ENCODE measurements at regions not wholly inside any gene's neighbourhood (a gene's known extent, or its start where the extent isn't known, plus 50 kb on each side); places are given as distances from the start of the nearest gene placed in this dataset.

DNA sequence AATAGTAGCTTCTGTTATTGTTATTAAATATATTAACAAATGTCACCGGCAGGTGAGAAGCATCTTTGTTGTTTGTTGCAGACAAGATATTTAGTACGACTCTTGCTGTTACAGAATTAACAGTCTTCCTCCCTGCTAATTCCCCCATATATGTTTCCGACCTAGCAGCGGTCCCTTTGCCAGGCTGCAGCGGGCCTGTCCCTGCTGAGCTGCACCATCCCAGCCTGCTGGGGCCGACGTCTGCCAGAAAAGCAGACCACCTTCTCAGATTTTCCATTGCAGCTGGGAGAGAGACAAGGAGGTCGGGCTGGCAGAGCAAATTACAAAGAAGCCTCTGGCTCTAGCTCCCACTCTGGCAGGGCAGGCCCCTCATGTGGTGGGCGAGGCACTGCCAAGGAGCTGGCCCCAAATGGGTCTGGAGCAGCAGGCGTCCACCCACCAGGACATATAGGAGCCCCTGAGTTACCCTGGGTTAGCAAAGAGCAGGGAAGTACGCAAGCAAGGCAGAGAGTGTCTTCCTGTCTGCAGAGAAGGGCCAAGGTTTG is 142.7 kb downstream of the FOXD2 start:
- DNase-seq: no peak
- Histone ChIP-seq H3K9me3 (ENCODE audit: control insufficient read depth, low read length) (no peaks in the 10 kb centered on the region), H3K36me3 (ENCODE audit: control insufficient read depth, insufficient read depth, low read length) (no peaks in the 10 kb centered on the region), H3K27ac (ENCODE audit: insufficient read depth, low read length, poor library complexity, severe bottlenecking) (no peak overlapping the region), H3K4me3 (ENCODE audit: insufficient read depth, low read depth, low read length, poor library complexity, severe bottlenecking) (no peak overlapping the region), H3K4me1 (ENCODE audit: control insufficient read depth, insufficient read depth, low read length, poor library complexity, severe bottlenecking) (no peaks in the 10 kb centered on the region), H3K27me3 (replicated peaks; ENCODE audit: control insufficient read depth, insufficient read depth, low read length, poor library complexity, severe bottlenecking) (peaks cover 4% of the 10 kb centered on the region)

DNA sequence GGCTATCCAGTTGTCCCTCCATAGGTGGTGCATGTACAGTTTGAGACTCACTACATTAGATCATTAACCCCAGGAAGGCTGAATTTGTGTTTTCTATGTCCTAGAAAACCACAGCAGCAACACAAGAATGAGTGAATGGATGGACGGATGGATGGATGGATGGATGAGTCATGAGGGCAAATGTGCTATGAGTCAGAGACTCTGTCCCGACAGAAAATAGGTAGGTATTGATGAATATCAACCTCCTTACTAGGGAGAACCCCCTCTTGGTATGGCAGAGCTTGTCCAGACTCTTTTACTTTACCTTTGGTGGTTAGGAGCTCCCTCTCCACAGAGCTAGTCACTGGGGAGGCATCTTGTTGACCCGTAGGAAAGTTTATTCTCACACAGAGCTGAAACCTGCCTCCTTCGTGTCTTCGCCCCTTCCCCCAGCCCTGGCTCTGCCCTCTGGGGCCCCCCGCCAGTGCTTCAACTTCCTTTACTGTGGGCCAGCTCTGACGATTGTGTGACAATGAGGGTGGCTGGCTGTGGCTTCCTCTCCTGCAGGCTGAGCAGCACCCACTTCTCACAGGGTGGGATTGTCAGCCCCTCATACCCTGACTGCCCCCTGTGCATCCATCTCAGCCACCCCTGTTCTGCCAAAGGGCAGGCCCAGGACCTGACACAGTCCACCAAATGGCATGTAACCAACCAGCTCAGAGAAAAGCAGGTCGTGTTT is 145.2 kb downstream of the FOXD2 start:
- Histone ChIP-seq H3K4me1 (ENCODE audit: control insufficient read depth, insufficient read depth, low read length, poor library complexity, severe bottlenecking) (no peaks in the 10 kb centered on the region), H3K27ac (ENCODE audit: insufficient read depth, low read length, poor library complexity, severe bottlenecking) (no peak overlapping the region), H3K4me3 (ENCODE audit: insufficient read depth, low read depth, low read length, poor library complexity, severe bottlenecking) (no peak overlapping the region), H3K27me3 (replicated peaks; ENCODE audit: control insufficient read depth, insufficient read depth, low read length, poor library complexity, severe bottlenecking) (no peaks in the 10 kb centered on the region), H3K36me3 (ENCODE audit: control insufficient read depth, insufficient read depth, low read length) (no peaks in the 10 kb centered on the region), H3K9me3 (ENCODE audit: control insufficient read depth, low read length) (no peaks in the 10 kb centered on the region)
- DNase-seq: no peak

DNA sequence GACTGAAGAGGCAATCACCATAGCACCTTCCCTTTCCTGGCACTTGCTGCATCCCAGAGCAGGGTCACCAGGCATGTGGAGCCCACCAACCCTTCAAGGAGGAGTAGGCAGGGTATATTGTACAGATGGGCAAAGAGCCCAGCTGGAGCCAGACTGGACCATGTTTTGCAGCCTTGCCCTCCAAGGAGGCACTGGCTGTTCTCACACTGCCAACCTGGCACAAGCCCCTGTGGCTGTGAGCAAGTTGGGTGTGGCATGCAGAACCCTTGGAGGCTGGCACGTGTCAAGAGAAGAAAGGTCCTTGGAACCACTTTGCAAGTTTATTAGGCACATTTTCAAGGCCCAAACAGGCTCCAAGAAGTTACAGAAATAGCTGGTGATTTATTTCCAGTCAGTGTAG is 146.4 kb downstream of the FOXD2 start:
- H3K27ac ChIP-seq (ENCODE audit: insufficient read depth, low read length, poor library complexity, severe bottlenecking): no peak overlapping the region
- H3K27me3 ChIP-seq (replicated peaks; ENCODE audit: control insufficient read depth, insufficient read depth, low read length, poor library complexity, severe bottlenecking): no peaks in the 10 kb centered on the region
- no peak overlapping the region for H3K4me3 ChIP-seq (ENCODE audit: insufficient read depth, low read depth, low read length, poor library complexity, severe bottlenecking)

DNA sequence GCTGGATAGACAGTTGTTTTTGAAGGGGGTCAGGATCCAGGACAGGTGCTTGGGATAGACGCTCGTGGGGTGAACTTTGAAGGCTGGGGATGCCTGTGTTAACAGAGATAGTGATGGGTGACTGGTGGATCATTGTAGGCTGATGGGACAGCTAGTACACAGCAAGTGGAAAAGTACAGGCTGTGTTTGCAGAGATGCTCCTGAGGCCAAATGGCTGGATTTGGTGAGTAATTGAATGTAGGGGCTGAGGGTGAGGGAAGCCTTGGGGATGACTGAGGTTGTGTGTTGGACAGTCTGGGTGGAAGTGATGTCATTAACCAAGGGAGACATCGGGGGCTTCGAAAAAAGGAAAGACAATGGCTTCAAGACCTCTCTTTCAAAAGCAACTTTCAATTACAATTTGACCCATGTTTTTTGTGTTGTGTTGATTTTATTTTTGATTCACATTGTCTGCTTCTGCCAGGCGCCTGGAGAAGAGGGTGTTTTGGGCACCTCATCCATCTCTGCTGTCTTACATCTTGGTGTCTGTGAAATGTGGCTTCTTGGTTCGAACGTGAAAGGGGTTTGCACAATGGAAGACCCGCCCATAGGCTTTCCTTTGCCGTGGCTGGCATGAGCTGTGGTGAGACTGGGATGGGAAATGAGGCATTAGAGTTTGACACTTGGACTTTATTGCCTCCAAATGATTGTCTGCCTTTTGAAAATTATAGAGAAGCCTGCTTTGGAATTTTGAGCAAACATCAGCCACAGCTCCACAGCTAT is 147.5 kb downstream of the FOXD2 start:
- Histone ChIP-seq H3K4me3 (ENCODE audit: insufficient read depth, low read depth, low read length, poor library complexity, severe bottlenecking) (no peak overlapping the region), H3K27ac (ENCODE audit: insufficient read depth, low read length, poor library complexity, severe bottlenecking) (no peak overlapping the region), H3K36me3 (ENCODE audit: control insufficient read depth, insufficient read depth, low read length) (no peaks in the 10 kb centered on the region), H3K4me1 (ENCODE audit: control insufficient read depth, insufficient read depth, low read length, poor library complexity, severe bottlenecking) (no peaks in the 10 kb centered on the region), H3K27me3 (replicated peaks; ENCODE audit: control insufficient read depth, insufficient read depth, low read length, poor library complexity, severe bottlenecking) (no peaks in the 10 kb centered on the region), H3K9me3 (ENCODE audit: control insufficient read depth, low read length) (no peaks in the 10 kb centered on the region)
- no peak for DNase-seq

More for the DNA sequence above, 146.4 kb downstream of the FOXD2 start:
- H3K9me3 ChIP-seq (ENCODE audit: control insufficient read depth, low read length): no peaks in the 10 kb centered on the region
- no peak for DNase-seq
- no peaks in the 10 kb centered on the region for H3K36me3 ChIP-seq (ENCODE audit: control insufficient read depth, insufficient read depth, low read length)
- H3K4me1 ChIP-seq (ENCODE audit: control insufficient read depth, insufficient read depth, low read length, poor library complexity, severe bottlenecking): no peaks in the 10 kb centered on the region

DNA sequence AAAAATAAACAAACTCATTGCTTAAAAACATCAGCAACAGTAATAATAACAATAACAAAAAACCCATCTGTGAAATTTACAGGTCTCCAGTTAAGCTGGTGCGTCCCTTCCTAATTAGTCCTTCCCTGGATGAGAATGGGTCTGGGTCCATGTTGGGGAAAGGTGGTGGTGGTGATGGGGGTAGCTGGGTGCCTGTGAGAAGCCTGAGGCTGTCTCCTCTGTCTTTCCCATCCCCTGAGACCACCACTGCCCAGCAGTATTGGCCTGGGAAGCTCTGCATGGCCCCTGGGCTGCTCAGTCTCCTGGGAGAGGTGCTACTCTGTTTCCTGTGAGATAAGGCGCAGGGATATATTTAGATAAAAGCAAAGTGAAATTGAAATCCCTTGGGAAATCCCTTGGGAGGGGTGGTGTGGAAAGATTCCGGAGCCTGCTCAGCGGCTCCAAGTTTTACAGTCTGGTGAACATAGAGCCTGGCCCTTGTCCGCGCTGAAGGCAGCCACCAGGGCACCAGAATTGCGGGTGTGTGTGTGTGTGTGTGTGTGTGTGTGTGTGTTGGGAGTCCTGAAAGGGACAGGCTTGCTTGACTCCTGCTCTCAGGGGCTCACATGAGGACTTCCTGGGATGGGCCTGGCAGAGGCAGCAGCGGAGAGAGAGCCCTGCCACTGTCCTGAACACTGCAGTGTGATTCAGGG is 150.2 kb downstream of the FOXD2 start:
- no peak for DNase-seq
- H3K36me3 ChIP-seq (ENCODE audit: control insufficient read depth, insufficient read depth, low read length): no peaks in the 10 kb centered on the region
- peaks cover 5% of the 10 kb centered on the region for H3K27me3 ChIP-seq (replicated peaks; ENCODE audit: control insufficient read depth, insufficient read depth, low read length, poor library complexity, severe bottlenecking)
- no peaks in the 10 kb centered on the region for H3K9me3 ChIP-seq (ENCODE audit: control insufficient read depth, low read length)
- no peaks in the 10 kb centered on the region for H3K4me1 ChIP-seq (ENCODE audit: control insufficient read depth, insufficient read depth, low read length, poor library complexity, severe bottlenecking)
- no peak overlapping the region for H3K4me3 ChIP-seq (ENCODE audit: insufficient read depth, low read depth, low read length, poor library complexity, severe bottlenecking)
- no peak overlapping the region for H3K27ac ChIP-seq (ENCODE audit: insufficient read depth, low read length, poor library complexity, severe bottlenecking)

DNA sequence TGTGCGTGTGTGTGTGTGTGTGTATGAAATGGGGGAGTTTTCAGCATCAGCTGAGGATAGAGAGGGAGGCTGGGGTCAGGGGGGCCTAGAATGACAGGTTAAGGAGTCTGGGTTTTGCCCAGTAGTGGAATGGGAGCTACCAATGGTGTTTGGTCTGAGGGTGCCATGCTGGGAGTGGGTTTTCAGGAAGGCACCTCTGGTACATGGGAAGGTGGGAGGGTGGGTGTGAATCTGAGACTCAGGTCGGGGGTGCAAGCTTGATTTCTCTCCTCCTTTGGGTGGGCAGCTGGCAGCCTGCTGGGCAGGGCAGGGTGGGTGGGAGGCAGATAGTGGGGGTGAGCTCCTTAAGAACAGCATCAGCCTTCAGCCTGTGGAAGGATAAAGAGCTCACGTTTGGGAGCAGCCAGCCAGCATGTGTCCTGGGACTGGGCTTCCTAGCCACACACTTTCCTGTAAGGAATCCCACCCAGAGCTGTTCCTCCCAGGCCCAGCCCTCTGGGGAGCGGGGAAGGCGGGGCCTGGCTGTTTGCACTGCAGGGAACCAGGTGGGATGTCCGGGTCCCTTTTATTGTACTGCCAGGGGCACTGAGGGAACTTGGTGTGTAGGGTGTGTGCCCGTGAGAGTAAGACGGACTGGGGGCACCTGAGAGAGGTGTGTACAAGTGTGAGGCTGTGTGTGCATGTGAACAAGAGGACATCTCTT is 152.8 kb downstream of the FOXD2 start:
- H3K27ac ChIP-seq (ENCODE audit: insufficient read depth, low read length, poor library complexity, severe bottlenecking): no peak overlapping the region
- peaks cover 16% of the 10 kb centered on the region for H3K27me3 ChIP-seq (replicated peaks; ENCODE audit: control insufficient read depth, insufficient read depth, low read length, poor library complexity, severe bottlenecking)
- DNase-seq: no peak
- no peaks in the 10 kb centered on the region for H3K9me3 ChIP-seq (ENCODE audit: control insufficient read depth, low read length)
- no peaks in the 10 kb centered on the region for H3K4me1 ChIP-seq (ENCODE audit: control insufficient read depth, insufficient read depth, low read length, poor library complexity, severe bottlenecking)
- no peaks in the 10 kb centered on the region for H3K36me3 ChIP-seq (ENCODE audit: control insufficient read depth, insufficient read depth, low read length)
- no peak overlapping the region for H3K4me3 ChIP-seq (ENCODE audit: insufficient read depth, low read depth, low read length, poor library complexity, severe bottlenecking)

DNA sequence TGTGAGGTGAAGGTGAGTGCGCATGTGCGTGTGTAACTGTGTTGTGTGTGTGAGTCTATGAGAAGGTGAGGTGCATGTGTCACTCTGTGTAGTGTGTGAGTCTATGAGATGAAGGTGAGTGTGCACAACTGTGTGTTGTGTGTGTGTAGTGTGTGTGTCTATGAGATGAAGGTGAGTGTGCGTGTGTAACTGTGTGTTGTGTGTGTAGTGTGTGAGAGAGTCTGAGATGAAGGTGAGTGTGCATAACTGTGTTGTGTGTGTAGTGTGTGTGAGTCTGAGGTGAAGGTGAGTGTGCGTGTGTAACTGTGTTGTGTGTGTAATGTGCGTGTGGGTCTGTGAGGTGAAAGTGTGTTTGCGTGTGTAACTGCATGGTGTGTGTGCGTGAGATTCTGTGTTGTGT is 154.0 kb downstream of the FOXD2 start:
- no peak overlapping the region for H3K27ac ChIP-seq (ENCODE audit: insufficient read depth, low read length, poor library complexity, severe bottlenecking)
- DNase-seq: no peak
- no peaks in the 10 kb centered on the region for H3K9me3 ChIP-seq (ENCODE audit: control insufficient read depth, low read length)
- no peaks in the 10 kb centered on the region for H3K36me3 ChIP-seq (ENCODE audit: control insufficient read depth, insufficient read depth, low read length)
- H3K27me3 ChIP-seq (replicated peaks; ENCODE audit: control insufficient read depth, insufficient read depth, low read length, poor library complexity, severe bottlenecking): peaks cover 16% of the 10 kb centered on the region
- H3K4me1 ChIP-seq (ENCODE audit: control insufficient read depth, insufficient read depth, low read length, poor library complexity, severe bottlenecking): no peaks in the 10 kb centered on the region
- no peak overlapping the region for H3K4me3 ChIP-seq (ENCODE audit: insufficient read depth, low read depth, low read length, poor library complexity, severe bottlenecking)

DNA sequence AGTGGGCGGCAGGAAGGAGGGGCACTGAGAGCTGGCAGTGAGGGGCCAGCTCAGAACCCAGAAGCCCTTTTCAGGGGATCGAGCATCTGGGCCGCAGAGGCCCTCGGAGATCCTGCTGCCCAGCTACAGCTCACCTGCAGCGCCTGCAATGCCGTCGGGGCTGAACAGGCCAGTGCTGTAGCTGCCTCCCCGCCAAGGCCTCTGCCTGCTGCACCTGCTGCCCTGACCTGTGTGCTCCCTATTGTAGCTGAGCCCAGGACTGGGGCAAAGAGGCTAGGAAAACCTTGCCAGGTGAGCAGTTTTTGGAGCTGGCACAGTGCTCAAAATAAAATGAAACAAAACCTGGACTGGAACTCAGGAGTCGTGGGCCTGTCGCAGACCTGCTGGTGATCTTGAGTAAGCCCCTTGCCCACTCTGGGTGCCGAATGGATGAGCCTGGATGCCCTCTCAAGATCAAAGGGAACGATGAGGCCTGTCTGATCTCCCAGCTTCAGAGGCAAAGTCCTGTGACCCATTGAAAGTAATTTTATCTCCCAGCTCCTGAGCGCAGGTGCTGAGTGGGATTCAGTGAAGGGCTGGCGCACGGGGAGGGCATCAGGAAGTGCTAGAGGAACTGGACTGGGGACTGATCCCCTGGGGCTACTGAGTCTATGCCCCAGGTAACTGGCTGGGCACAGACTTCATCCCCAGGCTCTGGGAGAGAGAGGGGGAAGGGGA is 154.6 kb downstream of the FOXD2 start:
- H3K27ac ChIP-seq (ENCODE audit: insufficient read depth, low read length, poor library complexity, severe bottlenecking): no peak overlapping the region
- no peaks in the 10 kb centered on the region for H3K4me1 ChIP-seq (ENCODE audit: control insufficient read depth, insufficient read depth, low read length, poor library complexity, severe bottlenecking)
- no peaks in the 10 kb centered on the region for H3K36me3 ChIP-seq (ENCODE audit: control insufficient read depth, insufficient read depth, low read length)
- no peaks in the 10 kb centered on the region for H3K9me3 ChIP-seq (ENCODE audit: control insufficient read depth, low read length)
- no peak overlapping the region for H3K4me3 ChIP-seq (ENCODE audit: insufficient read depth, low read depth, low read length, poor library complexity, severe bottlenecking)
- DNase-seq: no peak
- peaks cover 16% of the 10 kb centered on the region for H3K27me3 ChIP-seq (replicated peaks; ENCODE audit: control insufficient read depth, insufficient read depth, low read length, poor library complexity, severe bottlenecking)

DNA sequence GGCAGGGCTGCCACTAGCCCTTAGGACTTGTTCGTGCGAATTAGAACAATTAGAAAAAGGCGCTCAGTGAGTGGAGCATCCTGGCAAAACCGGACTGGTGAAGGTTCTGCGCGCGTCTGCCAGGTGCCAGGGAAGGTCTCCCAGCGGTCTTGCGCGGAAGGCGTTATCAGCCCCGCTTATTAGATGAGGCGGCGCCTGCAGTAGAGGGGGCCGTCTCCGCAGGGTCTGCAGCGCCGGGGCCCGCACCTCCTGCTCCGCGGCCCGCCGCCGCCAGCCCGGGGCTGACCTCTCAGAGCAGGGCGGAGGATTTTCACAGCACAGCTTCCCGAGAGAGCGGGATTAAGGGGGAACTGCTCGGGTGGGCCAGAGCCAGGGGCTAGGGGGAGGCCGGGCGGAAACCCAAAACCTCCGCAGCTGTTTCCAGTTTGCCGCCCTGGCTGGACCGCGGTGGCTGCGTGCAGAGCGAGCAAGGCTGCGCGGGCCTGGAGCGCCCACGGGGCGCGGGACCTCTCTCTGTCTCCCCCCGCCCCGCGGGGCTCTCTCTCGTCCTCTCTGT is 155.2 kb downstream of the FOXD2 start:
- Histone ChIP-seq H3K27ac (ENCODE audit: insufficient read depth, low read length, poor library complexity, severe bottlenecking) (no peak overlapping the region), H3K4me3 (ENCODE audit: insufficient read depth, low read depth, low read length, poor library complexity, severe bottlenecking) (no peak overlapping the region), H3K36me3 (ENCODE audit: control insufficient read depth, insufficient read depth, low read length) (no peaks in the 10 kb centered on the region), H3K27me3 (replicated peaks; ENCODE audit: control insufficient read depth, insufficient read depth, low read length, poor library complexity, severe bottlenecking) (peaks cover 16% of the 10 kb centered on the region), H3K9me3 (ENCODE audit: control insufficient read depth, low read length) (no peaks in the 10 kb centered on the region), H3K4me1 (ENCODE audit: control insufficient read depth, insufficient read depth, low read length, poor library complexity, severe bottlenecking) (no peaks in the 10 kb centered on the region)
- DNase-seq: no peak

Data from effector memory CD4-positive, alpha-beta T cell (primary cell).